CD4-positive, alpha-beta T cell (primary cell): ENCODE measurements at regions not wholly inside any gene's neighbourhood (a gene's known extent, or its start where the extent isn't known, plus 50 kb on each side); places are given as distances from the start of the nearest gene placed in this dataset.

ENCODE experiments used
- ATAC-seq: fragments of 200-7000 bp; cut with Tn5 transposase; one replicate; pipeline ENCODE4 v1.10.0; 2022; ENCODE audit warnings: mild to moderate bottlenecking; ENCODE audit not compliant: poor library complexity
- CTCF ChIA-PET: fragments of 350-600 bp; sonication (Branson Sonifier 250); formaldehyde crosslinking; loops from one replicate; lab custom pipeline; 2021; ENCODE audit warnings: antibody characterized with exemption, inconsistent platforms; lab: Charles Lee
- POLR2A ChIA-PET: fragments of 350-600 bp; sonication (Branson Sonifier 250); formaldehyde crosslinking; loops from one replicate; lab custom pipeline; 2021; ENCODE audit warnings: antibody characterized with exemption, inconsistent platforms; lab: Charles Lee
- DNase-seq, 14 experiments: peaks; one replicate each; pipeline ENCODE4 v3.0.0-alpha.2; 2013 to 2020; ENCODE audit warnings: mixed read lengths in 2 of 14
- H3K27ac ChIP-seq, 2 donors: one replicate each; pipeline versions ENCODE4 v1.5.1 to v1.7.0; 2013; ENCODE audit warnings: low read length in 2 of 2, low read depth in 1 of 2, mild to moderate bottlenecking in 1 of 2
- H3K27me3 ChIP-seq, 2 experiments: 1 replicate in 1 of 2; 2 replicates in 1 of 2; pipeline versions ENCODE4 v1.6.1 to v1.7.0; 2013; ENCODE audit warnings: low read length in 2 of 2, control low read depth in 1 of 2, mild to moderate bottlenecking in 1 of 2, moderate library complexity in 1 of 2; ENCODE audit not compliant: insufficient read depth in 2 of 2, control insufficient read depth in 1 of 2
- H3K36me3 ChIP-seq: one replicate; pipeline ENCODE4 v1.6.1; 2013; ENCODE audit warnings: low read length, control low read depth; ENCODE audit not compliant: insufficient read depth
- H3K4me1 ChIP-seq: one replicate; pipeline ENCODE4 v1.6.1; 2013; ENCODE audit warnings: low read length, control low read depth; ENCODE audit not compliant: insufficient read depth
- H3K4me3 ChIP-seq: one replicate; pipeline ENCODE4 v1.5.1; 2013; ENCODE audit warnings: mild to moderate bottlenecking, low read length, moderate library complexity
- H3K9me3 ChIP-seq, 2 experiments: 1 replicate in 1 of 2; 2 replicates in 1 of 2; pipeline versions ENCODE4 v1.6.1 to v1.7.0; 2013; ENCODE audit warnings: low read length in 2 of 2, mild to moderate bottlenecking in 2 of 2, control low read depth in 1 of 2, moderate library complexity in 1 of 2; ENCODE audit not compliant: control insufficient read depth in 1 of 2, insufficient read depth in 1 of 2
- H3K27ac Mint-ChIP-seq: one replicate; pipeline ENCODE4 v1.8.0; 2020; ENCODE audit warnings: mixed read lengths
- H3K27me3 Mint-ChIP-seq: one replicate; pipeline ENCODE4 v1.8.0; 2021; ENCODE audit warnings: mixed read lengths
- H3K36me3 Mint-ChIP-seq: one replicate; pipeline ENCODE4 v1.8.0; 2021; ENCODE audit warnings: low read depth, mixed read lengths
- H3K4me1 Mint-ChIP-seq: one replicate; pipeline ENCODE4 v1.8.0; 2021; ENCODE audit warnings: low read depth, mixed read lengths
- H3K4me3 Mint-ChIP-seq: one replicate; pipeline ENCODE4 v1.8.0; 2020; ENCODE audit warnings: mild to moderate bottlenecking, mixed read lengths
- H3K9me3 Mint-ChIP-seq: one replicate; pipeline ENCODE4 v1.8.0; 2020; ENCODE audit warnings: mixed read lengths
- intact Hi-C, 2 experiments: fragments of 100-400 bp; cut with DNase I in 1 of 2; cut with micrococcal nuclease in 1 of 2; formaldehyde crosslinking; loops; one replicate each; pipeline versions ENCODE4 v1.15.1 to v1.9.0; 2023 to 2025; cut with DNase I, micrococcal nuclease
- TF ChIP-seq, protein P1 (sequence below): fragments of 200-600 bp; IDR thresholded peaks from one replicate; pipeline ENCODE4 v1.8.0; 2022; ENCODE audit warnings: antibody characterized with exemption, mild to moderate bottlenecking

DNA sequence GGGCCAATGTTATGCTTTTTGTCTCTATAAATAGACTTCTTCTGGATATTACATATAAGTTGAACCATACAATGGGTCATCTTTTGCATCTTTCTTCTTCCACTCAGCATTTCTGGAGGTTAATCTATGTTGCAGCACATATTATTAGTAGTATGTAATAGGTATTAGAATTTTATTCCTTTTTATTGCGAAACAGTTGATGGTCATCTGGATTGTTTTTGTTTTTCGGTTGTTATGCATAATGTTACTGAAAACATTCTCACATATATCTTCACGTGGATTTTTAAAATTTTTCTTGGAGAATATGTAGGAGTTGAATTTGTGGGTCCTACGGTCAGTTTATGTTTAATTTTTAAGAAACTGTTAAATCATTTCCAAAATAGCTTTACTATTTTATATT is 466.8 kb downstream of the SLCO4C1 start:
- ChIA-PET CTCF (no interaction called here), POLR2A (no interaction called here)
- ATAC-seq = no peak

DNA sequence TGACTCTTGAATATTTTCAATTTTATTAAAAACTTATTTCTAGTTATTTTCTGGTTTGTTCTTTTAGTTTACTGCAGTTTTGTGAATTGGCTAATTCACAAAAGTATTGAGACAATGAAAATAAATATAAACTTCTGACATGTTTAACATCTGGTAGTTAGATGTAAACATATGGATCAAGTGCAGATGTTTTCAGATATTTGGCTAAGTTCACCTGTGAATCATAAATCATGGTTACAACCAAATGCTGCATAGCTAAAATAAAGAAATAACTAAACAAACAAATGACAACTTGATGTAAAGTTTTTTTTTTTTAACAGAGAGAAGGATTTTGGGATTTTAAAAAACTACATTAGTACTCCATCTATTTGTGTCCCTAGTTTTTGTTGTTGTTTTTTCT is 484.6 kb downstream of the SLCO4C1 start:
- ATAC-seq (no peak), DNase-seq (no peak)
- POLR2A ChIA-PET = no interaction called here
- Histone ChIP-seq H3K27me3 (no peaks in the 10 kb centered on the region), H3K36me3 (no peaks in the 10 kb centered on the region), H3K9me3 (peaks cover 0 to 4% of the 10 kb centered on the region in 2 experiments), H3K4me3 (no peak overlapping the region), H3K4me1 (no peaks in the 10 kb centered on the region), H3K27ac (no peak overlapping the region)
- CTCF ChIA-PET = no interaction called here
- H3K36me3 Mint-ChIP-seq = no peaks in the 10 kb centered on the region
- no peak overlapping the region for H3K27ac Mint-ChIP-seq
- H3K4me1 Mint-ChIP-seq = no peaks in the 10 kb centered on the region
- intact Hi-C loops = no loop called here
- H3K4me3 Mint-ChIP-seq = no peak overlapping the region
- TF ChIP-seq, protein P1, sequence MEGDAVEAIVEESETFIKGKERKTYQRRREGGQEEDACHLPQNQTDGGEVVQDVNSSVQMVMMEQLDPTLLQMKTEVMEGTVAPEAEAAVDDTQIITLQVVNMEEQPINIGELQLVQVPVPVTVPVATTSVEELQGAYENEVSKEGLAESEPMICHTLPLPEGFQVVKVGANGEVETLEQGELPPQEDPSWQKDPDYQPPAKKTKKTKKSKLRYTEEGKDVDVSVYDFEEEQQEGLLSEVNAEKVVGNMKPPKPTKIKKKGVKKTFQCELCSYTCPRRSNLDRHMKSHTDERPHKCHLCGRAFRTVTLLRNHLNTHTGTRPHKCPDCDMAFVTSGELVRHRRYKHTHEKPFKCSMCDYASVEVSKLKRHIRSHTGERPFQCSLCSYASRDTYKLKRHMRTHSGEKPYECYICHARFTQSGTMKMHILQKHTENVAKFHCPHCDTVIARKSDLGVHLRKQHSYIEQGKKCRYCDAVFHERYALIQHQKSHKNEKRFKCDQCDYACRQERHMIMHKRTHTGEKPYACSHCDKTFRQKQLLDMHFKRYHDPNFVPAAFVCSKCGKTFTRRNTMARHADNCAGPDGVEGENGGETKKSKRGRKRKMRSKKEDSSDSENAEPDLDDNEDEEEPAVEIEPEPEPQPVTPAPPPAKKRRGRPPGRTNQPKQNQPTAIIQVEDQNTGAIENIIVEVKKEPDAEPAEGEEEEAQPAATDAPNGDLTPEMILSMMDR = no peak
- H3K27me3 Mint-ChIP-seq = no peaks in the 10 kb centered on the region
- no peaks in the 10 kb centered on the region for H3K9me3 Mint-ChIP-seq

More for the DNA sequence above, 466.8 kb downstream of the SLCO4C1 start:
- Histone ChIP-seq H3K27ac (no peak overlapping the region), H3K4me1 (no peaks in the 10 kb centered on the region), H3K9me3 (no peaks in the 10 kb centered on the region), H3K36me3 (no peaks in the 10 kb centered on the region), H3K4me3 (no peak overlapping the region), H3K27me3 (no peaks in the 10 kb centered on the region)
- TF ChIP-seq, protein P1 = no peak
- Mint-ChIP-seq H3K4me1 (no peaks in the 10 kb centered on the region), H3K36me3 (no peaks in the 10 kb centered on the region), H3K27me3 (no peaks in the 10 kb centered on the region), H3K9me3 (peaks cover 8% of the 10 kb centered on the region), H3K27ac (no peak overlapping the region), H3K4me3 (no peak overlapping the region)
- no peak for DNase-seq
- intact Hi-C loops = no loop called here

DNA sequence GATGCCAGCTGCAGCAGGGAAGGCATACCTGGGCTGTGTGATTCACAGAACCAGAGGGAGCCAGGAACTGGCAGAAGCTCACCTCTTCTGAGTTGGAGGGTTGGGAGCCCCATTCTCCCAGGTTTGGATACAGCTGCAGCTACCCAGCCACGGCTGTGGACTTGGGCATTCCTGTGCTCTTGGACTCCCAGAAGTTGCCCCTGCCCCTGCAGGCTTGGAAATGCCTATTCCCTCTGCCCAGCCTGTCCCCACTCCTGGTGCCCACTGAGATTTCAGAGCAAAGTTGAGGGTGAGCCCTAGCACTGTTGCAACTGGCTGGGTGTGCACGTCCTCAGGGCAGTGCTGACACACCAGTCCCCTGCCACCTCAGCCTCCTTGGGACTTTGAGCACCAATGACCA is 489.7 kb downstream of the SLCO4C1 start:
- Histone ChIP-seq H3K27me3 (no peaks in the 10 kb centered on the region), H3K4me3 (no peak overlapping the region), H3K27ac (no peak overlapping the region), H3K9me3 (peaks cover 0 to 7% of the 10 kb centered on the region in 2 experiments), H3K4me1 (no peaks in the 10 kb centered on the region), H3K36me3 (no peaks in the 10 kb centered on the region)
- Mint-ChIP-seq H3K9me3 (no peaks in the 10 kb centered on the region), H3K27me3 (no peaks in the 10 kb centered on the region), H3K36me3 (no peaks in the 10 kb centered on the region), H3K27ac (no peak overlapping the region), H3K4me1 (no peaks in the 10 kb centered on the region), H3K4me3 (no peak overlapping the region)
- TF ChIP-seq, protein P1 = no peak
- ChIA-PET CTCF (no interaction called here), POLR2A (no interaction called here)
- intact Hi-C loops = no loop called here
- DNase-seq (no peak), ATAC-seq (no peak)
